H4 (cell line): ENCODE measurements at regions not wholly inside any gene's neighbourhood (a gene's known extent, or its start where the extent isn't known, plus 50 kb on each side); places are given as distances from the start of the nearest gene placed in this dataset.

Experiments used
- DNase-seq: peaks from one replicate; pipeline ENCODE4 v3.0.0-alpha.2; 2015; ENCODE audit warnings: low spot score

DNA sequence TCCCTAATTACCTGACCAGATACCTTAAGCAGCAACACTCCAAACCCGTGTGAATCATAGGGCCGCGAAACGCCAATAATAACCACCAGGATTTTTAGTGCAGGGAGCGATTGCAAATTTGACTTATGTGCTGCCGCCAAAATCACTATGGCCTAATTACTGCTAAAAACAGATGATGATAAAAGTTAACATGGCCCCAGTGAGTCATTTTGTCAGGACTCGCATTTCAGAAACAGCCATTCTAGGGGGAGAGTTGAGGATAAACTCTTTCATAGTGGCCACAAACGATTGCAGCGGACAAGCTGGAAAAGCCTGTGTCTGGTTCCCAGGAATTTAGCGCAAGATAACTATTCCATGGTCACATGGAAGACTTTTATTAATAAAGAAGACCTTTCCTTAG lies 103.4 kb downstream of the HLX start:
- DNase-seq: no peak

DNA sequence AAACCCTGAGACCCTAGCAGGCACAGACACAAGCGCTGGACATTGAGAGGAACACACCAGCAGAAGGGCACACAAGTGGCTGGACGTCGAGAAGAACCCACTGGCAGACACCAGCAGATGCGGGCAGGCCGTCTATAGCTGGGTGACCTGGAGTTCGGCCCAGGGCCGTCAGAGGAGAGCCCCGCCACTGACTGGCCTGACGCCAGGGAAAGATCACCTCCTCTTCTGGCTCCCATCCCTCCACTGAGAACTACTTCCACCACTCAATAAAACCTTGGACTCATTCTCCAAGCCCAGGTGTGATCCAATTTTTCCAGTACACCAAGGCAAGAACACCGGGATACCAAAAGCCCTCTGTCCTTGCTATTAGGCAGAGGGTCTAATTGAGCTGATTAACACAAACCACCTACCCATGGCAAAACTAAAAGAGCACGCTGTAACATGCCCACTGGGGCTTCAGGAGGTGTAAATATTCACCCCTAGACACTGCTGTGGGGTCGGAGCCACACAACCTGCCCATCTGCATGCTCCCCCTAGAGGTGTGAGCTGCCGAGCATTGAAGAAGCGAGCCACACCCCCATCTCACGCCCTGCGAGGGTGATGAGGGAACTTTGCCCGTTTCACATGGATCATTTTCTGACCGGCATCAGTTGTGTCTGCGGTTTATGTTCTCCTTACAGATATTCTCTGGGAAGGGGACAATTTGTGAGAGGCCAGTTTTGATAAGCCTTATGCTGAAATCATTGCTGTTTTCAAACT lies 104.8 kb downstream of the HLX start:
- no peak for DNase-seq

DNA sequence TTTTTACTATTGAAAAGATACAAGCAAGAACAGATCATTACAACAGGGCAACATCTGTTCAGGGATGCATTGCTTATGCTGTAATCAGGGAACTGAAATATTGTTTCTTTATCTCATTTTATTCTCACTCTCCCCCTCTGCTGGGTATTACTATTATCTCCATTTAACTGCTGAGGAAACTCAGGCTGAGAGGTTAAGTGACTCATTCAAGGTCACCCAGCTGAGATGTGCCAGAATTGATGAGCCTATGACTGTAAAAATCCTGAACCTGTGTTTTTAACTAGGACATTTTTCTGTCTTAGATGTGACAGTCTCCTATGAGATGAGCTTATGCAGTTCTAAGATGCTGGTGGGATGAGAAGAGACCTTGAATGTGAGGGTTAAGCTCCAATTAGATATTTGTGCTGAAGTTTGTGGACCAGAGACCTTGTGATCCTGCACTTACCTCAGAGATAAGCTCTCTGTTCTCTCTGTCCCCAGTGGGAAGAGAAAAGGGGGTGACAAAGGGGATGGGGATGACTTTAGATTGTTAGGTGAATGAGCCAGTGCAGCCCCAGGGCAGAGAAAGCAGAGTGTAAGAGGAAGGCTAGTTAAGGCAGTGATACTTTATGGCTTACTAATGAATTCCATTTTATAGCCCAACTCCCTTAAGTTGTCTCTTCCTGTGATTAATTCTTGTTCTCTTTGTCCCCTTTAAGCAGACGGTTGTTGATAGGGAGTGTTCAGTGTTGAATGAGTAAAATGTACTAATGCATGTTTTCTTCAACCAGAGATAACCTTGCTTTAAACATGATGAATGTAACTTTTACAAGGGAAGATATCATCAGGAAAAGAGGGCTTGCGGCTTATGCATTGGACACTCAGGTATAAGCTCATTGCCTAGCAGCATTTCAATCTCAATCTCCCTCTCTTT lies 111.4 kb downstream of the HLX start:
- peak; percentile 22 for DNase-seq

DNA sequence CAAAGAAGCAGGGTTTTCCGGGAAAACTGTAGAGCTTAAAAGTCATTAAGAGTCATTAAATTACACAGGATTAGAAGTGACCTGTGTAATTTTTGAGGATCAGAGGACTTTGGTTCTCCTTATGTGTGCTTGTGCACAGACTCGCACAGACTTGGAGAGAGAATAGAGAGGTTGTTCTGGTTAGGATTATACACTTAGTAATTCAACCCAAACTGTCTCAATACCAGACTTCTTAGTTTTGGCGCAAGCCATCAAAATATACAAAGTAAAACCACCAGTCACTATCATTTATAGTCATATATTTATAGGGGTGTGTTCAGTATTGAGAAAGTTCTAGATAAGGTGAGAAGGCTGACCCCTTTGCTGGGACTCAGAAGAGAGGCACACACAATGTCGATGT lies 112.3 kb downstream of the HLX start:
- no peak for DNase-seq

DNA sequence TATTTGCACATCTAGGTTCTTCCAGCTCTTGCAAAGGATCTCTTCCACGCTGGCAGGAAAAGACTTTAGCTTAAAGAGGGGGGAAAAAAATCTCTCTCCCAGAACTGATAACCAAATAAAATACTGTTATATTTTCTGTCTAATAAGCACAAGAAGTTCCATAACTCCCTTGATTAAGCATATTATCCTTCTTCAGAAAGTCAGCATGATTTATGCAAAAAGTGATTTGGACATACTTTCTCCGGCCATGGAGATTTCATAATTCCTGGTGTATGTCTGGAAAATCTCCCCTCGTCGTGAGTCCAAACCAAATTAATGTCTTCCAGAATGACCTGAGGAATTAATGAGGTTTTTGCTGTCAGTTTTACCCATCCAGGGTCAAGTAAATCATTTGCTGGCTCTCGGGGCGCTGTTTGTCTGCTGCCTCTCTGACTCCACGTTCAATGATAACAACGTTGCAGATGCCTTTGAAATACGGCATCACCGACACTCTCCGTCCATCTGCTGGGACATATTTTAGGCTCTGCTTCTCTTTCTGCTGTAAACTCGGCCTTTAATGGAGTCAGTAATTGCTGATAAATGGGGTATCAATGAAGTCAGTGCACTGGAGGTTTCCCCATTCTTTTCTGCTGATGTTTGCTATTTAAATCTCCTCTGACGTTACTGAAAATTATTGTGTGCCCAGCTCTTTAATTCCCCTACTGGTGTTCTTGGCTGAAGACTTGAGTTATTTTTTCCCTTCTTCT lies 112.9 kb downstream of the HLX start:
- DNase-seq: no peak

DNA sequence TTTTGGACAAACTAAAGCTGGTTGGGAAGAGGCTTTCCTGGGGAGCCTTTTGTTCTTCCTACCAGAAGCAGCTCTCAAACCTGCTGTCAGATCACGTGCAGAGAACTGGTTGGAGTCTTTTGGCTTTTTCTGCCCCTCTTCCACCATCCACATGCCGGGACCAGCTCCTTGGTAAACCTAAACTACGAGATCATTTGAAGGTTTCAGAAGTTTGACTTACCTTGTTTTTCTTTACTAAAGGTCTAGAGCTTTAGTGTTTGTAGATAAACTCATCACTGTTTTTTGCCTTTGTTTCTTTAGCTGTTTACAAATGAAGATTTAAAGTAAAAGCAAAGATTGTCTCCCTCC lies 113.4 kb downstream of the HLX start:
- no peak for DNase-seq

DNA sequence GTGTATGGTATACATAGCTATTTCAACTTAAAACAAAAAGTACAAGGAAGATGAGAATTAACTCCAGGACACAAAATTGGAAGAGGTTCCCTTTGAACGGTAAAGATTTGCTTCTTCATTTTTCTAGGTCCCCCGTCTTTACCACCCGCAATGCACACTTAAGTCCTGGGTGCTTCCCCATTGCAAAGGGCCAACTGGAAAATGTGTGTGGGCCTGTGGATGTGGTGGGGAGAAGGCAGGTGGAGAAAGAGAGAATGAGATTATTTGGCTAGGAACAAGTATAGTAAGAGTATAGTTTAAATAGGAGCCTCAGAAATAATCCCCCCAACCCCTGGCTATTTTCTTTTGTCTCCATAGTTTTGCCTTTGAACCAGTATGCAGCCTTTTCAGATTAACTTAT lies 115.4 kb downstream of the HLX start:
- no peak for DNase-seq

DNA sequence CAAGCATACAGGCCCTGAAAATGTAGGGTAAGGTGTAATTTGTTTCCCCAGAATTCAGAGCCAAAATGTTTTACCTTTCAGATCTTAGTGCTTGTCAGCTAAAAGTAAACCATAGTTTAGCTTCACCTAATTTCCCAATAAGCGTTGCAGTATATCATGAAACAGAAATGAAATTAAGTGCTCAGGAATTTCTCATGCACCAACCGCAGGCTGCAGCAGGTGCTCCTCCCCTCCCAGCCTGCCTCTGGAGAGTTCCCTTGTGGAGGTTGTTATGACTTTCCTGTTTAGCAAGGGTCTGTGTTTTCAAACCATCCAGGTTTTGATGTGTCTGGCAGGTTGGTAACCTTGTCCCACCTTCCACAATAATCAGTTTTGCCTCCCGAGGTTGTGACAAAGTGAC lies 118.5 kb downstream of the HLX start:
- no peak for DNase-seq

DNA sequence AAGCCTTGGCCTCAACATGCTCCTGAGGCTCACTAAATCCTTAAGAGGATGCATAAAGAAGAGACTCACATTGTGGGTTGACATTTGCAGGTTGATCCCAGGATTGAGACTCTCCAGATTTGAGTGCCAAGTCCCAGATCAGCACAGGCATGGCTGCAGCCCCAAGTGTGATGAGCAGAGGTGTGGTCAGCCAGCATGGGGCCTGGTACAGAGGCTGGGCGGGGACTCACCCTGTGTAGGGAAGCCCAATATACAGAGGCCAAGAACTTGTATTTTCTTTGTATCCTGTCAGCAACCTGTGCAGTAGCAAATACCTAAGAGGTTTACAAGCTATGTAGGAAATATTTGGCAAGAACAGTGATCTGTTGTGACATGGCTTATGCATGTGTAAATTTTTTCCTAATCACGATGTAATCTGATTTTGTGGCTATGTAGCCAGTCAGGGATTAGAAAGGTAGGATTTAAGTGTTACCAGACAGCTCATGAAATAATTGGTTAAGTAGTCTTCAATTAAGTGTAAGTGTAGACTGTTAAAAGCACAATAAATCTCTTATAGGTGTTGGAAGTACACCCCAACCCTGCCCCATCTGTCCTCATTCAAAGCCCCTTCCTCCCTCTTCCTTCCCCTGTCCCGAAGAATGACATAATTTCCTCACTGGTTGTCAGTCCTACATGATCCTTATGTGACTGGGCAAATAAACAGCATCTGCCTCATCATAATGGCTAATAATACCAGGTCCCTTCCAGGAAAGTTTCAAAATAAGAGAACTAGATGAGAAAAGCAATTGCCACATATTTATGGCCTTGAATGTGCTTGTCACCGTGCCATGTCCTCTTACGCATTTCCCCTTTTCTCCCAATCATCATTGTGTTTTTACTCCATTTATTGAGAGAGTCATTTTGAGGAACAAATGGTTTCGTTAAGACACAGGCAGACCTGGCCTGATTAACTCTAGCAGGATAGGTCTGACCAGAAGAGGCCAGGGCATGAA lies 120.9 kb downstream of the HLX start:
- no peak for DNase-seq

DNA sequence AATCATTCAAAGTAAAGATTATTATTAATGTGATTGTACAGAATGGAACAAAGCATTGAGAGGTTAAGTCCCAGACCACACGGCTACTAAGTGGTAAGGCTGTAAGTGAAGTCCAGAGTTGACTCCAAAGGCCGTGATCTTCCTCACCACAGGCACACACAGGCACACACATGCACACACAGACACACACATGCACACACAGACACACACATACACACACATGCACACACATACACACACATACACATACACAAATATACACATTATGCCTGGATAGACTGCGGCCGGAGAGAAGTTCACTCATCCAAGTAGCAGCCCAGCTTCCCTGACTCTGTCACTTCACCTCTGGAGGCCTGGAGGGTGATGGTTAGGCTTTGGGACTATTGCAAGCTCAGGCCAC lies 121.9 kb downstream of the HLX start:
- no peak for DNase-seq

DNA sequence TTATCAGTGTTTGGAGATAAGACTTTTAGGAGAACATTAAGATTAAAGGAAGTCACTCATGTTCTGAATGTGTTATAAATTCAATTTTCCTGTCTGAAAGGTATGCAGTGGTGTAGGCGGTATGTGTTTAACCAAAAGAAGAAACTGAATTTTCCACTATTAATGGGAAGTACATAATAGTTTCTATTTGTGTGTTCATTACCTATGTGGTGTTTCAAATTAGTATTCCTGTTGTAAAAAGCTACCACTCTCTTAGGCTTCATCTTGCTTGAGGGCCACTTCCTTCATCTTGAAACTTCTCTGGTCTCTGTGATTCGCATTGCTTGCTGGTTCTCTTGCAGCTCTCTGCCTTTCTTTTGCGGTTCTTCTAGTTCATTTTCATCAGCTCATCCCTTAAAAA lies 123.4 kb downstream of the HLX start:
- no peak for DNase-seq

DNA sequence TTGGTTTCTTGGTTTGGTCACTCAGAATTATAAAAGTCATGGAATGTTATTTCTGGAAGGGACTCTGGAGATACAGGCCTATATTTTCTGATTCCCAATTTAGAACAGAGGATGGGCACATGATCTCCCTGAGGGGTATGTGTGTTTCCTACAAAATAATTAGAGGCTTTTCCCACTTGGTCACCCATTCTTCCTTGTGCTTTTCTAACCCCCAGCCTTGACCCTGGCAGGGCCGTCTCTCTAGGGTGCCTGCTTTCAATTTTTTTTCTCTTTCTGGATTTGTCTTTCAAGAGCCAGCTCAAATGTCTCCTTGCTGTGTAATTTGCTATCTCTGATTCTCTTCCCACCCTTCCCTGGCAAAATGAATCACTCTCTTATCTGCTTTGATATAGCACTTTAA lies 131.9 kb downstream of the HLX start:
- DNase-seq: no peak

DNA sequence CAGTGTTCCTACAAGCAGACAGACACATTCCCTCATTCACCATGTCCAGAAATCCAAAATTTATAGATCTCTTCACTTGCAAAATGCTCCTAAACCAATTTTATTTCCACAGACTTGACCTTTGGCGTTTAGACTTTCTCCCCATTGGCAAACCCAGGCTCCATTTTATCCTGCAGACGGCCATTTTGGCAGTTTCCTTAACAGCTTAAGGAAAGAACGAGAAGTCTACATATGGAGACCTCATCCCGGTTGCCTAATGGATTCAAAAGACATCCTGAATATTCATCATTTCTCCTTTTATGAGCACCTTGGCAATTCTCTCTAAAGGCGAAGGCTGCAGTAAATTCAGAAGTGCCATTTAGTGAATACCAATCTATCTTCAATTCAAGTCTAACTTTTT lies 132.9 kb downstream of the HLX start:
- no peak for DNase-seq

DNA sequence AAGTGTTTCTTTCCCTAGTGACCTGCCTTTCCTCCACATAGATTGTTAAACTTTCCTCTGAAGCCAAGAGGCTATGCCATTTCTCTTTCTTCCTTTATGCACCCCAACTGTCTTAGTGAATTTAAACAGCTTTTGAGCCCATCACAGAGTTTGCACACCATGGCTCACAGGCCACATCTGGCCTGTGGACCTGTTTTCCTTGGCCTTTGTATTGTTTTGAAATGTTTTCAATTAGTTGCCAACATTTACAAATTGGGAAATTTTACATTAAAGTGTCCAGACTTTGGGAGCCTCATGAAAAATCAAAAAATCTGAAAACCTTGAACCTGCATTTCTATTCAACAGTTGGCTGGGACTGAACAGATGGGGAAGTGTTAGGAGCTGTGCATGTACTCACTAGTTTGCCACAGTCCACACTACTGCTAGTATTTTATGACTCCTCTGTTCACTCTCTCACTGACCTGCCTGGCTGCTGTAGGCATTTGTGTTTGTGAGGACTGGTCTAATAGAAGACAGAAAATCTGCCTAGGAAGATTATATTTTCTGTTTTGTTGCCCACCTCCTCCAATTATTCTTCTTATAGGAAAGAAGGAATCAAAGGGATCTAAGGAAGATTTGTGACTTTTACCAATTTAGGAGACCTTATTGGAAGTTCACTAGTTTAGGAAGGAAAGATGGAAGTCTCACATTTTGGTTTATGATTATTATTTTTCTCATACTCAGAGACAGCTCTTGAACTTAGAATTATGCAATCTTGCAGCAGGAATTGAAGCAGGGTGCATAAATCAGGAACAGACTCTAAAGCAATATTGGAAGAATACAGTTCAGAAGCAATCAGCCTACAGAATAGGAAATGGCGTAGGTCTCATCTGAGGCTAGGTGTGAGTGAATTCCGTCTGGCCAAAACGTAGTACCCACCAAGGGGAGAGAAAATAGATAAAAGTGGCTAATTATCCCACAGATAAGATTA lies 134.7 kb downstream of the HLX start:
- DNase-seq: no peak

DNA sequence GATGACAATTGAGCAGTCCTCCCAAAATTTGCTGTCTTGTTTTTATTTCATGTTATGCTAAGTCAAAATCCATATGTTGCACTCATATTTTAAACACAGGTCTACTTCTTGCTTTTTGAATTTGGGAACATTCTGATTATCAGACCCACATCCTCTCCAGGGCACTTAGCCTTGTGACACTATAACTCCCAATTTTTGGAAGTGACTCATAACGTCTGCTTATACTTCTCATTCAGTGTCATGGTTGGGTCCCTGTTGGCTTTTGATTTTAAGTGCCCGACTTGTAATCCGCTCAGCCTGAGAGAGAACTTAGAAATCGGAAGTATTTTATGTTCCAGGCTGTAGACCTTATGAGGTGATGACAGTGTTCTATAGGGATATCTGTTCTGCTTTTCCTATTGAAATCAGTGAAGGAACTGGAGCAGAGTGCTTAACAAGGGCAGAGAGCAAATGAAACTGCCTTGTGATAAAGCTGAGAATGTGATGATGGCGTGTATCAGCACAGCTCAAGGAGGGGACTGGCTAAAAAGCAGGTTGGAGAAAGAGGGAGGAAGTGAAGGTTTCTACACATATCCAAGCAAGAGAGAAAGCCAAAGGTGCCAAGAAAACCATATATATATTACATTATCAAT lies 136.0 kb downstream of the HLX start:
- no peak for DNase-seq

DNA sequence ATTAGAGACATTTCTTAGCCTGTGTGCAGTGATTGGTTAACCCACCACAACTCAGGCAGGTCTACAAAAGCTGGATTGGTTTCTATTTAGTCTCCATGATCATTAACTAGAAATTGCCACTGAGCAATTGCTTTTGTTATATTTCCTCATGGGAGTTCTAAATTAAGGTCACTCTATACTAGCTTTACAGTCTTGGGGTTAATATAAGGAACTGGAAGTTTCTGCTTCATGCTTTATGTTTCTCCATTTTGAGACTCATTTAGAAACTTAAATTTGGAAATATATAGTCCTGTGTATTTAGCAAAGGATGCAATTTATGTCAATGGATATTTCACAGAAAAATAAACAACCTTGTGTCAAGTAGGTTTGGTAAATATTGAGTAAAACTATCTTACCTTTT lies 137.5 kb downstream of the HLX start:
- DNase-seq: no peak

DNA sequence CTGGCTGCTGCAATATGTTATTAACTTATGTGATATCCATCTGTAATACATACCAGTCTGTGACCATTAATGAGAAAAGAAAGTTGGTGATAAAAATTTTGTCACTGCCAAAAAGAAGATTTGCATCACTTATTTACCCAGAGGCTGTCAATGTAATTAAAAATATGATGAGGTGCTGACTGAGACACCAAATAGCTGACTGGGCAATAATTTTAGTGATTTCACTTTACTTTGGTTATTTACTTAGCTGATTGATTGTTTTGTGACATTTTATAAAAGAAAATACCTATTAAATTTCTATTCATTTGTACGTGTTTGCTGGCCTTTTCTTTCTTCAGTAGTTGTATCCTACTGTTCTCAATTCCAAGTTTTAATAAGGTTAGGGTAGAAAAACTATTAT lies 139.2 kb downstream of the HLX start:
- no peak for DNase-seq

DNA sequence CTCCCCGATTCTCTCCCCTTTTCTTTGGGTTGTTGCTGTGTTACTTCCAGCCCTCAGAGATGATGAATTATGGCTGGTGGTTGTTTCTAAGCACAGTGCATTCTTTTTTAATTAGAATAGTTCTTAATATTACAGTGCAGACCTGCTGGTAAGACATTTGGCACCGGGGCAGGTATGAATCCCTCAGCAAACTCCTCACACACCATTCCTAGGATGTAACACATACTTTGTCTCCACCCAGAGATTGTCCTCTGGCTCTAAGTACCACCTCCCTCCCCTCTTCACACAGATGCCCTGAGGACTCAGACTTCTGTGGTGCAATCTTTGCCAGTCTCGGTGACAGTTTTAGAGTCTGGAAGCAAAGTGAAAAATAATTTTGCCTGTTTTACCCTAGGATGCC lies 143.1 kb downstream of the HLX start:
- no peak for DNase-seq

DNA sequence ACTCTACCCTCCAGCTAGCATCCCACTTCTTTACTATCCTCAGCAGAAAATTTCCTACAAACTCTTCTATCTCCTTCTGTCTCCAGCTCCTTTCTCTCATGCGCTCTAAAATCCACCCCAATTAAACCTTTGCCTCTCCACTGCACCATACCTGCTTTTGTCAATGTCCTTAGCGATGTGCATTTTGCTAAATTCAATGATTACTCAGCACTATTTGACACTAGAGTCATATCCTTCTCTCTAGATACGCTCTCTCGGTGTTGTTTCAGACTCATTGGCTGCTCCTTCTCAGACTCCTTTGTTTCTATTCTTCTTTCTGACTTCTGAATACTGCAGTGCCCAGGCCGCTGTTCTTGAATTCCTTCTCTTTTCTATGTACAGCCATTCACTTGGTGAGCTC lies 144.2 kb downstream of the HLX start:
- DNase-seq: no peak

DNA sequence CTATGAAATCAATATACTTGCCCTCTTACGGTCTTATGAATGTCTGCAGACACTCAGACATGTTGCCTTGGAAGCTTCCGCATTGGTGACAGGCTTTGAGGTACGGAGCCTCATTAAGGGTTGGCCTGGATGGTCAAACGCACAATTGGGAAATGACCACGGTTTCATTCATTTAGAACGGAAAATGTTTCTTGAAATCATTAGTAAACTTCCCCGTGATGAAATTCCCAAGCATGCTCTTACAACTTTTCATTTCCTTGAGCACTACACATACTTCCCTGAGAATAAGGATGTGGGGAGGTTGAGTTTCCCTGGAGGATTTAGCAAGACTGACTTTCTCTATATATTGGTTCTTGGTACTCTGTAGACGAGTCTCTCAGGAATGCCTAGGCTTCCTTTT lies 146.3 kb downstream of the HLX start:
- no peak for DNase-seq
